NB4 (cell line): ENCODE measurements at regions not wholly inside any gene's neighbourhood (a gene's known extent, or its start where the extent isn't known, plus 50 kb on each side); places are given as distances from the start of the nearest gene placed in this dataset.
"Not testable (repeated sequence)": the region's sequence is repeated elsewhere in the genome, so short reads cannot be mapped to it uniquely, and the experiment has no call there.

Experiments used
- CTCF ChIP-seq: IDR thresholded peaks from one replicate; pipeline ENCODE4 v1.5.1; 2012; ENCODE audit warnings: low read depth, low read length
- MAX ChIP-seq: IDR thresholded peaks from 2 replicates; pipeline ENCODE4 v1.6.1; 2011; ENCODE audit warnings: low read depth, low read length
- MYC ChIP-seq: IDR thresholded peaks from 2 replicates; pipeline ENCODE4 v1.6.1; 2011; ENCODE audit warnings: low read depth, low read length
- POLR2A ChIP-seq: IDR thresholded peaks from 2 replicates; pipeline ENCODE4 v1.6.1; 2011; ENCODE audit warnings: mild to moderate bottlenecking; ENCODE audit not compliant: insufficient read length; ENCODE audit errors: extremely low read depth

GRCh38 chr6:37084665-37085064 lies 79.2 kb downstream of the FGD2 start:
- not testable (repeated sequence) for TF ChIP-seq CTCF, POLR2A, MYC, MAX
